ENCODE measurements at regions not wholly inside any gene's neighbourhood (a gene's known extent, or its start where the extent isn't known, plus 50 kb on each side); places are given as distances from the start of the nearest gene placed in this dataset.

DNA sequence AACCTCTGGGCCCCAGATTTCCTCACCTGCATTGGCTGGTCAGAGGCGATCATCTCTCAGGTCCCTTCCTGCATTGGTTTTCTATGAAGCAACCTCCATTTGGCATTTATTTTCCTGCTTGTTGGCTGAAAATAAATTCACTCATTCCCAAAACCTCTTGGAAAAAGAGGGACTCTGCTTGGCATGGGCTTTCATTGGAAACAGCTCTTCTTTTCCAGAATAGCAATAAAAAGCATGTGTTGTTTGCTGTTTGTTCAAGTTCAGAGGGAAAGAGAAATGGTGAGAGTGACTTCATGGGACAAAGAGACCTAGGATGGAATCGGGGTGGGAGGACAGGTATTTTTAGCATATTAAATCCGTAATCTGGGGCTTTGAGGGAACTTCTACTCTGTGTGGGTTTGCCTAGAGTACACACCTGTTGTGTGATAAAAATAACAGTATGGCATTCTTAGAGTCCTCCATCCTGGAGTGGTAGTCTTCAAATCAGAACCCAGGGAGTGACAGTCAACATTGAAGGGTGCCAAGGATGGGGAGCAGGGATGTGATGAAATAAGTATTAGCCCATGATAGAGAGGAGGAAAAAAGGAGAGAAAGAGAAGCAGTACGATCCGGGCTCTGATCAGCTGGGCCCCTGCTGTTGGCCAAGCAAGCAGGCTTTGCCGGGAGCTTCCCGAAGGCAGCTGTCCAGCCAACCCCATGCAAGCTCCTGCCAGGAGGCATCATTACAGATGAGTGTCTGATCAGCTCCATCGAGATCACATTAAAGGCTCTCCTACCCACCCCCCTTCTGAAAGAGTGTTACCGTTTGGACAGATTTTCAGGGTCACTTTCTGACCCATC, 131.9 kb upstream of the NFIA start:
- TF ChIP-seq, protein P1, sequence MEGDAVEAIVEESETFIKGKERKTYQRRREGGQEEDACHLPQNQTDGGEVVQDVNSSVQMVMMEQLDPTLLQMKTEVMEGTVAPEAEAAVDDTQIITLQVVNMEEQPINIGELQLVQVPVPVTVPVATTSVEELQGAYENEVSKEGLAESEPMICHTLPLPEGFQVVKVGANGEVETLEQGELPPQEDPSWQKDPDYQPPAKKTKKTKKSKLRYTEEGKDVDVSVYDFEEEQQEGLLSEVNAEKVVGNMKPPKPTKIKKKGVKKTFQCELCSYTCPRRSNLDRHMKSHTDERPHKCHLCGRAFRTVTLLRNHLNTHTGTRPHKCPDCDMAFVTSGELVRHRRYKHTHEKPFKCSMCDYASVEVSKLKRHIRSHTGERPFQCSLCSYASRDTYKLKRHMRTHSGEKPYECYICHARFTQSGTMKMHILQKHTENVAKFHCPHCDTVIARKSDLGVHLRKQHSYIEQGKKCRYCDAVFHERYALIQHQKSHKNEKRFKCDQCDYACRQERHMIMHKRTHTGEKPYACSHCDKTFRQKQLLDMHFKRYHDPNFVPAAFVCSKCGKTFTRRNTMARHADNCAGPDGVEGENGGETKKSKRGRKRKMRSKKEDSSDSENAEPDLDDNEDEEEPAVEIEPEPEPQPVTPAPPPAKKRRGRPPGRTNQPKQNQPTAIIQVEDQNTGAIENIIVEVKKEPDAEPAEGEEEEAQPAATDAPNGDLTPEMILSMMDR (IDR thresholded peaks at IDR 0.05; ENCODE audit: low read depth, low read length, missing control alignments), result no peak
- no peak overlapping the region for H3K4me3 ChIP-seq (replicated peaks; ENCODE audit: low read depth, low read length)
- no peak for DNase-seq (ENCODE audit: extremely low read depth, low read depth)

DNA sequence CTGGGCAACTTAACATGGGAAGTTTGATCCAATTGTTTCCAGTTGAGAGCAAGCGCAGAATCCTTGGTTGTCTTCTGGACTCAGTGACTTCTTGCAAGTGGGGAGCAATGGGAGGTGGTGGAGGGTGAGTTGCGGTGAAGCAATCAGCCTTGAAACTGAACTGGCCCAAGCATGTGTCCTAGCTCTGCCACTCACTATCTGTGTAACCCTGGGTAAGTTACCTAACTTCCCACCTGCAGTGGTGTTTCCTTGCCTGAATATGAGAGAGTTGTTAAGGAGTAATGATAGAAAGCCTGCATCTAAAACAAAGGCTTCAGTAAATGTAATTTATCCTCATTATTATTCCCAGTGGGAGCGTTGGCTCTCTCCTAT, 132.5 kb upstream of the NFIA start:
- TF ChIP-seq, protein P1 (IDR thresholded peaks at IDR 0.05; ENCODE audit: low read depth, low read length, missing control alignments), result no peak
- no peak for DNase-seq (ENCODE audit: extremely low read depth, low read depth)
- no peak overlapping the region for H3K4me3 ChIP-seq (replicated peaks; ENCODE audit: low read depth, low read length)

DNA sequence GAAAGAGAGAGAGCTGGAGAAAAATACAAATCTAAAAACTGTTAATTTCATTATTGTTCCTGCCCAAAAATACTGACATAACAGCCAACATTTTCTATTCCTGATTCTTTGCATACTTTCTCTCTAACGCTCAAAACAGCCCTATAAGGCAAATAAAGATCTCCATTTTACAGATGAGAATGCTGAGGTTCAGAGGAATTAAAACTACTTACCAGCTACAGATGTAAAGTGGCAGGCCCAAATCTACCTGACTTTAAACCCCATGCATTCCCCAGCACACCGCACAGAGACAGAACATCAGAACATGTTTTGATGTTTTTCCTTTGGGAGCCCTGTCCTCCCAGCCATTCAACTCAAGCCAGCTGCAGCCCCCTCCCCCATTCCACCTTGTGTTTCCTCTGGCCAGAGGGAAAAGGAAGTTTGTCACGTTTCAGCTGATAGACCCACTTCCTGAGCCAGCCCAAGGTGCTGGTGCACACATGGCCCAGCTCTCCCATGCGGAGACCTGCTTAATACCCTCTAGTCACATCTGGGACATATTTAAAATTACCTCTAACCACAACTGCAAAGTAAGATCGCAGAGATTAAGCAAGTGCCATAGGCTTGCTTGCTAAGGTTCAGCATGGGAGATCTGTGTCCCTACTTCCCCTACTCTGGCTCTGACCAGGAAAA, 133.1 kb upstream of the NFIA start:
- no peak overlapping the region for H3K4me3 ChIP-seq (replicated peaks; ENCODE audit: low read depth, low read length)
- TF ChIP-seq, protein P1 (IDR thresholded peaks at IDR 0.05; ENCODE audit: low read depth, low read length, missing control alignments), result no peak
- DNase-seq (ENCODE audit: extremely low read depth, low read depth), result peak; percentile 56

DNA sequence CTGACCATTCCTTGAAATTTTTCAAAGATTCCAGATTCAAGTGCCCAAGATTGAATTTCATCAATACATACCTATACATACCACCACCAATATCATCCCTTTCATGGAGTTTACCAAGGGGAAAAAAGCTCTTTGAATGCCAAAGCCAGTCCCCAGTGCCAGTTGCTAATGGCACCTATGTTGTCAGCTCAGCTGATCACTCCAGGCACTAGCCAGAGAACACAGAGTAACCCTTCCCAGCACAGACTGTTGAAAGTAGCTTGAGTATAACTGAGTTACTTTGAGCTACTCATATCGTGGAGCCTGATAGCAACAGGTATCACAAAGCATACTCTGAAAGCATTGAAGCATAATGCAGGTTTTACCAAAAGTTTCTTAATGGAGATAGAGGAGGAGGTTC, 133.9 kb upstream of the NFIA start:
- H3K4me3 ChIP-seq (replicated peaks; ENCODE audit: low read depth, low read length), result no peak overlapping the region

DNA sequence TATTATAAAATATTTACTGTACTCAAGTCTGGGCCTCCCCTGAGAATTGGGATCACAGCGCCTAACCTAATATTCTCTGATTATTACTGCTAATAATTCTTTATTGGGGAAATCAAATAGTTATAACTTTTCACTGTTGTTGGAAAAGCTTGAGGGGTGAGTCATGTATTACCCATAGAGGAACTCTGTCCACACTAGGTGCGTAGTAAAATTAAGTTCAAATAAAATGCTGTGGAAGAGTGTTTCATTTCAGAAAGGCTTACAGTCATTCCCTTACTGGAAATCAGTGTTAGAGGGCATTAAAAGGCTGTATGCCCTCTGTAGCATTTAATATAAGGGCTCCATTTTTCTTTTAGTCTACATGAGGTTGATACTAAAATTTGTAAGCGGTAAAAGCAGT, 135.0 kb upstream of the NFIA start:
- no peak for DNase-seq (ENCODE audit: extremely low read depth, low read depth)
- H3K4me3 ChIP-seq (replicated peaks; ENCODE audit: low read depth, low read length), result no peak overlapping the region
- TF ChIP-seq, protein P1 (IDR thresholded peaks at IDR 0.05; ENCODE audit: low read depth, low read length, missing control alignments), result no peak

More for the DNA sequence above, 133.9 kb upstream of the NFIA start:
- TF ChIP-seq, protein P1 (IDR thresholded peaks at IDR 0.05; ENCODE audit: low read depth, low read length, missing control alignments), result no peak
- no peak for DNase-seq (ENCODE audit: extremely low read depth, low read depth)

DNA sequence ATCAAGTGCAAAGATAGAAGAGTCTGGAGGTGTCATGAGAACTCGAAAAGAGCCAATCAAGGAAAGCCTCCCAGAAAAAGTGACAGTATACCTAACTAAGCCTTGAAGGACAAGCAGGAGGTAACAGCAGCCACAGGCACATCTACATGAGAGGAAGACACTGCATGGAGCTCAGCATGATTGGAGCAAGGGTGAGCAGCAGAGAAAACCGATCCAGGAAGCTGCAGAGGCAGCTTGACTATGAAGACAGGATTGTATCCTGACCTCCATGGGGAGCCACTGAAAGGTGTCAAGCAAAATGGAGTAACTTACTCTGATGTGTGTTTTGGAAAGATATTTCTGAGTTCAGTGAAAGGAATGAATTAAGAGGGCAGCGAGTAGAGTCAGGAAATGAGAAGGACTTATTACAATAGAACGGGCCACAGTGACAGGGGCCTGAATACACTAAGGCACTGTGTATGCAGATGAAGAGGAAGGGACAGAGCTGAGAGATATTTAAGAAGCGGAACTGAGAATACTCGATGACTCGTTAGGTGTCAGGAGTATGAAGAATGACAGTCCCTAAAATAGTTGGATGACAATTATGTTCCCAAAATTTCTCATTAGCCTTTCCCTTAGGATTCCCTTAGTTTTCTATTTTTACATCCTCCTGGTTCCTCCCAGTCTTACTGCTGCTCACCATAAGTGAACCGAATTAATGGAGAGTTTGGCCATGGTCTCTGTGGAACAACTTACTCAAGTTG, 139.3 kb upstream of the NFIA start:
- TF ChIP-seq, protein P1 (IDR thresholded peaks at IDR 0.05; ENCODE audit: low read depth, low read length, missing control alignments), result no peak
- no peak for DNase-seq (ENCODE audit: extremely low read depth, low read depth)
- no peak overlapping the region for H3K4me3 ChIP-seq (replicated peaks; ENCODE audit: low read depth, low read length)

All from HFF-Myc (cell line).